ENCODE measurements at regions not wholly inside any gene's neighbourhood (a gene's known extent, or its start where the extent isn't known, plus 50 kb on each side); places are given as distances from the start of the nearest gene placed in this dataset.

DNA sequence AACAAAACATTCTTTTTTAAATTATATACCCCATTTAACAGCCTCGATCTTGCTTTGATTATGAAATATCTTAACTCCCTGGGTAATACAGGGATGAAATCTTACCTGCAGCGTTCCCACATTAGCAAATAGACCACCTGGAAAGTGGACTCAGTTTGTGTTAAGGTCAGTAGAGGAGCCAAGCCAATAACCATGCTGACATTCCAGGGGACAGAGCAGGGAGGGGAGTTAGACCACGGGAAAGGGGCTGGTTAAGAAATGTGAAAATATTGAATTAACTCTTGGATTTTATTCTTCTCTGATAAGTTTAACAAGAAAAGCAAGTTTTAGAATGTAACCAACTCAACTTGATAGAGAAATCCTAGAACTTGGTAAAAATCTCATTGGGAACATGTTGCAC lies 144.9 kb upstream of the CLEC14A start:
- Histone ChIP-seq H3K4me1 (ENCODE audit: control insufficient read depth in 1 of 2, insufficient read depth in 2 of 2, low read length in 2 of 2) (no peaks in the 10 kb centered on the region), H3K36me3 (ENCODE audit: control insufficient read depth in 1 of 2, insufficient read depth in 2 of 2, low read length in 2 of 2) (no peaks in the 10 kb centered on the region), H3K9me3 (ENCODE audit: control insufficient read depth in 1 of 2, low read length in 2 of 2) (no peaks in the 10 kb centered on the region), H3K4me3 (ENCODE audit: low read depth in 1 of 2, low read length in 2 of 2) (no peak overlapping the region), H3K27ac (ENCODE audit: low read length) (no peak overlapping the region), H3K27me3 (ENCODE audit: low read depth, low read length) (no peaks in the 10 kb centered on the region)

GRCh38 chr14:38399652-38400051 lies 143.8 kb upstream of the CLEC14A start:
- H3K9me3 ChIP-seq (ENCODE audit: control insufficient read depth in 1 of 2, low read length in 2 of 2): no peaks in the 10 kb centered on the region
- no peak overlapping the region for H3K4me3 ChIP-seq (ENCODE audit: low read depth in 1 of 2, low read length in 2 of 2)
- H3K27me3 ChIP-seq (ENCODE audit: low read depth, low read length): no peaks in the 10 kb centered on the region
- no peak overlapping the region for H3K27ac ChIP-seq (ENCODE audit: low read length)
- no peaks in the 10 kb centered on the region for H3K4me1 ChIP-seq (ENCODE audit: control insufficient read depth in 1 of 2, insufficient read depth in 2 of 2, low read length in 2 of 2)
- H3K36me3 ChIP-seq (ENCODE audit: control insufficient read depth in 1 of 2, insufficient read depth in 2 of 2, low read length in 2 of 2): no peaks in the 10 kb centered on the region

- no peaks in the 10 kb centered on the region for H3K27me3 ChIP-seq (ENCODE audit: low read depth, low read length)
- H3K4me1 ChIP-seq (ENCODE audit: control insufficient read depth in 1 of 2, insufficient read depth in 2 of 2, low read length in 2 of 2): no peaks in the 10 kb centered on the region
- H3K36me3 ChIP-seq (ENCODE audit: control insufficient read depth in 1 of 2, insufficient read depth in 2 of 2, low read length in 2 of 2): no peaks in the 10 kb centered on the region
- H3K9me3 ChIP-seq (ENCODE audit: control insufficient read depth in 1 of 2, low read length in 2 of 2): no peaks in the 10 kb centered on the region
- no peak overlapping the region for H3K4me3 ChIP-seq (ENCODE audit: low read depth in 1 of 2, low read length in 2 of 2)
- no peak overlapping the region for H3K27ac ChIP-seq (ENCODE audit: low read length)
These were observed 138.9 kb upstream of the CLEC14A start for GRCh38 chr14:38394767-38395166.

DNA sequence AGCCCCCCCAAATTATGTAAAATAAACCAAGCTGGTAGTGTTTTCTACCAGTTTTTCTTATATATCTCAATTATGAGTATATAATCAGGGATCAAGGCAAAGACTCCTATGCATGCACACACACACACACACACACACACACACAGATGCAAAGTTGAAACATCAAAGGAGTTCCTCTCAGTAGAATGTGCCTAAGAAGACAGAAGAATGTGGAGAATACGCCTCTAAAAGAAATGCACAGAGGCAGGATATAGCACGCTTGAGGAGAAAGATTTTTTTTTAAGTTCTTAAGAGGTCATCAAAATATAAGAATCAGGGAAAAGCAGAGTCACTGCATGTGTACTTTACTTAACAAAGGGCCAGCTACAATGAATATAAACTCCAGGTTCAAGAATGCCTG lies 138.2 kb upstream of the CLEC14A start:
- no peaks in the 10 kb centered on the region for H3K36me3 ChIP-seq (ENCODE audit: control insufficient read depth in 1 of 2, insufficient read depth in 2 of 2, low read length in 2 of 2)
- H3K4me3 ChIP-seq (ENCODE audit: low read depth in 1 of 2, low read length in 2 of 2): no peak overlapping the region
- H3K27ac ChIP-seq (ENCODE audit: low read length): no peak overlapping the region
- H3K4me1 ChIP-seq (ENCODE audit: control insufficient read depth in 1 of 2, insufficient read depth in 2 of 2, low read length in 2 of 2): no peaks in the 10 kb centered on the region
- no peaks in the 10 kb centered on the region for H3K9me3 ChIP-seq (ENCODE audit: control insufficient read depth in 1 of 2, low read length in 2 of 2)
- H3K27me3 ChIP-seq (ENCODE audit: low read depth, low read length): no peaks in the 10 kb centered on the region

GRCh38 chr14:38391334-38391733 lies 135.4 kb upstream of the CLEC14A start:
- no peaks in the 10 kb centered on the region for H3K4me1 ChIP-seq (ENCODE audit: control insufficient read depth in 1 of 2, insufficient read depth in 2 of 2, low read length in 2 of 2)

DNA sequence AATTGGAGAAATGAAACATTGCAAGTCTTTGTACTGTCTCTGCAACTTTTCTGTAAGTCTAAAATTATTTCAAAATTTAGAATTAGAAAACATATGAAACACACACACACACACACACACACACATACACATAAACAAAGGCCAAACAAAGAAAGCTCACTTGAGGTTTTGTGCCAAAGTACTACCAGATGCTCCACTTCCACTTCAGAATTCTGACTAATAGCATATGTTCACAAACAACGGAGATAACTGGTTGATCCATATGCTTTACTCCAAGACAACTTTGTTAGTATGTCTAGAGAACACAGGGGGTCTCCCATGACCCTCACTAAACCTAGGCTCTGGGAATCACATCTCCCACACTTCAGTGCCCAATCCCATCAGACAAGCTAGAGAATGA lies 133.8 kb upstream of the CLEC14A start:
- Histone ChIP-seq H3K9me3 (ENCODE audit: control insufficient read depth in 1 of 2, low read length in 2 of 2) (no peaks in the 10 kb centered on the region), H3K36me3 (ENCODE audit: control insufficient read depth in 1 of 2, insufficient read depth in 2 of 2, low read length in 2 of 2) (no peaks in the 10 kb centered on the region), H3K4me3 (ENCODE audit: low read depth in 1 of 2, low read length in 2 of 2) (no peak overlapping the region), H3K4me1 (ENCODE audit: control insufficient read depth in 1 of 2, insufficient read depth in 2 of 2, low read length in 2 of 2) (no peaks in the 10 kb centered on the region), H3K27ac (ENCODE audit: low read length) (no peak overlapping the region), H3K27me3 (ENCODE audit: low read depth, low read length) (no peaks in the 10 kb centered on the region)

More at GRCh38 chr14:38391334-38391733, 135.4 kb upstream of the CLEC14A start:
- Histone ChIP-seq H3K36me3 (ENCODE audit: control insufficient read depth in 1 of 2, insufficient read depth in 2 of 2, low read length in 2 of 2) (no peaks in the 10 kb centered on the region), H3K4me3 (ENCODE audit: low read depth in 1 of 2, low read length in 2 of 2) (no peak overlapping the region), H3K9me3 (ENCODE audit: control insufficient read depth in 1 of 2, low read length in 2 of 2) (no peaks in the 10 kb centered on the region), H3K27me3 (ENCODE audit: low read depth, low read length) (no peaks in the 10 kb centered on the region), H3K27ac (ENCODE audit: low read length) (no peak overlapping the region)

- Histone ChIP-seq H3K36me3 (ENCODE audit: control insufficient read depth in 1 of 2, insufficient read depth in 2 of 2, low read length in 2 of 2) (no peaks in the 10 kb centered on the region), H3K27ac (ENCODE audit: low read length) (no peak overlapping the region), H3K27me3 (ENCODE audit: low read depth, low read length) (no peaks in the 10 kb centered on the region), H3K4me1 (ENCODE audit: control insufficient read depth in 1 of 2, insufficient read depth in 2 of 2, low read length in 2 of 2) (no peaks in the 10 kb centered on the region), H3K4me3 (ENCODE audit: low read depth in 1 of 2, low read length in 2 of 2) (no peak overlapping the region), H3K9me3 (ENCODE audit: control insufficient read depth in 1 of 2, low read length in 2 of 2) (no peaks in the 10 kb centered on the region)
These were observed 131.9 kb upstream of the CLEC14A start for GRCh38 chr14:38387821-38388220.

- H3K36me3 ChIP-seq (ENCODE audit: control insufficient read depth in 1 of 2, insufficient read depth in 2 of 2, low read length in 2 of 2): no peaks in the 10 kb centered on the region
- H3K4me1 ChIP-seq (ENCODE audit: control insufficient read depth in 1 of 2, insufficient read depth in 2 of 2, low read length in 2 of 2): no peaks in the 10 kb centered on the region
- H3K27ac ChIP-seq (ENCODE audit: low read length): no peak overlapping the region
- no peaks in the 10 kb centered on the region for H3K9me3 ChIP-seq (ENCODE audit: control insufficient read depth in 1 of 2, low read length in 2 of 2)
- no peaks in the 10 kb centered on the region for H3K27me3 ChIP-seq (ENCODE audit: low read depth, low read length)
- H3K4me3 ChIP-seq (ENCODE audit: low read depth in 1 of 2, low read length in 2 of 2): no peak overlapping the region
These were observed 129.9 kb upstream of the CLEC14A start for GRCh38 chr14:38385836-38386235.

- Histone ChIP-seq H3K9me3 (ENCODE audit: control insufficient read depth in 1 of 2, low read length in 2 of 2) (peaks cover 0 to 2% of the 10 kb centered on the region in 2 donors), H3K36me3 (ENCODE audit: control insufficient read depth in 1 of 2, insufficient read depth in 2 of 2, low read length in 2 of 2) (no peaks in the 10 kb centered on the region), H3K27ac (ENCODE audit: low read length) (no peak overlapping the region), H3K4me3 (ENCODE audit: low read depth in 1 of 2, low read length in 2 of 2) (no peak overlapping the region), H3K4me1 (ENCODE audit: control insufficient read depth in 1 of 2, insufficient read depth in 2 of 2, low read length in 2 of 2) (no peaks in the 10 kb centered on the region), H3K27me3 (ENCODE audit: low read depth, low read length) (no peaks in the 10 kb centered on the region)
These were observed 129.4 kb upstream of the CLEC14A start for GRCh38 chr14:38385343-38385742.

DNA sequence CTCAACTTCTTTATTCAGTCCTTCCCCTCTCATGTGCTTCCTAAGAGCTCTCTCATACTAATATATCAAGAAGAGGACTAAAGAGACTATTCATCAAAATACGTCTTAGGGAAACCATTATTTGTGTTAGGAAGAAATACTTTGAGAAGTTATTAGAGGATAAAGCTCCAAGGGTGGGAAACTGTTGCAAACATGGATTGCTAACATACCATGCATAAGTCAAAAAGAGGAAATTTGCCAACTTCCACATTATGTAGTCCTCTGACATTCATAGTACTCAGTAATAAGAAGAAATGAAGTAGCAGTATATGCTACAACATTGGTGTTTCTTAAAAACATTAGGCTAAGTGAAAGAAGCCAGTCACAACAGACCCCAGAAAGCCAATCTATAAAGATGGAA lies 128.8 kb upstream of the CLEC14A start:
- Histone ChIP-seq H3K27me3 (ENCODE audit: low read depth, low read length) (no peaks in the 10 kb centered on the region), H3K4me3 (ENCODE audit: low read depth in 1 of 2, low read length in 2 of 2) (no peak overlapping the region), H3K36me3 (ENCODE audit: control insufficient read depth in 1 of 2, insufficient read depth in 2 of 2, low read length in 2 of 2) (no peaks in the 10 kb centered on the region), H3K27ac (ENCODE audit: low read length) (no peak overlapping the region), H3K9me3 (ENCODE audit: control insufficient read depth in 1 of 2, low read length in 2 of 2) (peaks cover 0 to 7% of the 10 kb centered on the region in 2 donors), H3K4me1 (ENCODE audit: control insufficient read depth in 1 of 2, insufficient read depth in 2 of 2, low read length in 2 of 2) (no peaks in the 10 kb centered on the region)

GRCh38 chr14:38367922-38368321 lies 112.0 kb upstream of the CLEC14A start:
- no peaks in the 10 kb centered on the region for H3K36me3 ChIP-seq (ENCODE audit: control insufficient read depth in 1 of 2, insufficient read depth in 2 of 2, low read length in 2 of 2)
- no peak overlapping the region for H3K27ac ChIP-seq (ENCODE audit: low read length)
- no peaks in the 10 kb centered on the region for H3K27me3 ChIP-seq (ENCODE audit: low read depth, low read length)
- no peaks in the 10 kb centered on the region for H3K9me3 ChIP-seq (ENCODE audit: control insufficient read depth in 1 of 2, low read length in 2 of 2)
- no peaks in the 10 kb centered on the region for H3K4me1 ChIP-seq (ENCODE audit: control insufficient read depth in 1 of 2, insufficient read depth in 2 of 2, low read length in 2 of 2)
- no peak overlapping the region for H3K4me3 ChIP-seq (ENCODE audit: low read depth in 1 of 2, low read length in 2 of 2)

- Histone ChIP-seq H3K4me1 (ENCODE audit: control insufficient read depth in 1 of 2, insufficient read depth in 2 of 2, low read length in 2 of 2) (no peaks in the 10 kb centered on the region), H3K27ac (ENCODE audit: low read length) (no peak overlapping the region), H3K36me3 (ENCODE audit: control insufficient read depth in 1 of 2, insufficient read depth in 2 of 2, low read length in 2 of 2) (no peaks in the 10 kb centered on the region), H3K4me3 (ENCODE audit: low read depth in 1 of 2, low read length in 2 of 2) (no peak overlapping the region), H3K9me3 (ENCODE audit: control insufficient read depth in 1 of 2, low read length in 2 of 2) (no peaks in the 10 kb centered on the region), H3K27me3 (ENCODE audit: low read depth, low read length) (no peaks in the 10 kb centered on the region)
These were observed 110.5 kb upstream of the CLEC14A start for GRCh38 chr14:38366374-38366773.
